ENCODE measurements at regions not wholly inside any gene's neighbourhood (a gene's known extent, or its start where the extent isn't known, plus 50 kb on each side); places are given as distances from the start of the nearest gene placed in this dataset.

- POLR2A ChIA-PET = no interaction called here
- CTCF ChIA-PET = no interaction called here
- DNase-seq (ENCODE audit: extremely low spot score) = no peak
- TF ChIP-seq L3MBTL2 (conservative IDR thresholded peaks at IDR 0.05) (no peak), CTBP1 (IDR thresholded peaks at IDR 0.05; ENCODE audit: borderline replicate concordance) (no peak), PKNOX1 (IDR thresholded peaks at IDR 0.05) (no peak), FOXA1 (IDR thresholded peaks at IDR 0.05) (no peak), ELF4 (IDR thresholded peaks at IDR 0.05) (no peak), BHLHE40 (IDR thresholded peaks at IDR 0.05; ENCODE audit: borderline replicate concordance) (no peak), FOXK2 (IDR thresholded peaks at IDR 0.05) (no peak), TARDBP (IDR thresholded peaks at IDR 0.05) (no peak), HDGF (IDR thresholded peaks at IDR 0.05; ENCODE audit: borderline replicate concordance) (no peak), ZNF384 (IDR thresholded peaks at IDR 0.05) (no peak), LEF1 (IDR thresholded peaks at IDR 0.05; ENCODE audit: borderline replicate concordance) (no peak), ARNT (IDR thresholded peaks at IDR 0.05) (no peak), FOXM1 (IDR thresholded peaks at IDR 0.05; ENCODE audit: borderline replicate concordance) (no peak), NFRKB (IDR thresholded peaks at IDR 0.05) (no peak), SP1 (IDR thresholded peaks at IDR 0.05) (no peak)
These were observed 115.1 kb upstream of the RET start for GRCh38 chr10:42961796-42962109.

- no peak for DNase-seq (ENCODE audit: extremely low spot score)
- TF ChIP-seq L3MBTL2 (conservative IDR thresholded peaks at IDR 0.05) = no peak
- POLR2A ChIA-PET = no interaction called here
- CTCF ChIA-PET = no interaction called here
These were observed 114.6 kb upstream of the RET start for GRCh38 chr10:42962110-42962901.

GRCh38 chr10:42962902-42963231 is 114.0 kb upstream of the RET start:
- TF ChIP-seq ELF4 (IDR thresholded peaks at IDR 0.05) (no peak), SP1 (IDR thresholded peaks at IDR 0.05) (no peak), HDGF (IDR thresholded peaks at IDR 0.05; ENCODE audit: borderline replicate concordance) (no peak), ZNF384 (IDR thresholded peaks at IDR 0.05) (no peak), LEF1 (IDR thresholded peaks at IDR 0.05; ENCODE audit: borderline replicate concordance) (no peak), L3MBTL2 (conservative IDR thresholded peaks at IDR 0.05) (no peak), PKNOX1 (IDR thresholded peaks at IDR 0.05) (no peak), NFRKB (IDR thresholded peaks at IDR 0.05) (no peak), FOXA1 (IDR thresholded peaks at IDR 0.05) (no peak), SUZ12 (IDR thresholded peaks at IDR 0.05) (no peak), BHLHE40 (IDR thresholded peaks at IDR 0.05; ENCODE audit: borderline replicate concordance) (no peak), CTBP1 (IDR thresholded peaks at IDR 0.05; ENCODE audit: borderline replicate concordance) (no peak), FOXM1 (IDR thresholded peaks at IDR 0.05; ENCODE audit: borderline replicate concordance) (no peak), ARNT (IDR thresholded peaks at IDR 0.05) (no peak), FOXK2 (IDR thresholded peaks at IDR 0.05) (no peak), TARDBP (IDR thresholded peaks at IDR 0.05) (no peak)
- no peak for DNase-seq (ENCODE audit: extremely low spot score)
- ChIA-PET POLR2A (no interaction called here), CTCF (no interaction called here)

- no peak for TF ChIP-seq CTBP1 (IDR thresholded peaks at IDR 0.05; ENCODE audit: borderline replicate concordance)
- TF ChIP-seq ARNT (IDR thresholded peaks at IDR 0.05) = no peak
- TF ChIP-seq L3MBTL2 (conservative IDR thresholded peaks at IDR 0.05) = no peak
- no peak for TF ChIP-seq LEF1 (IDR thresholded peaks at IDR 0.05; ENCODE audit: borderline replicate concordance)
- TF ChIP-seq FOXM1 (IDR thresholded peaks at IDR 0.05; ENCODE audit: borderline replicate concordance) = no peak
- TF ChIP-seq HDGF (IDR thresholded peaks at IDR 0.05; ENCODE audit: borderline replicate concordance) = no peak
- TF ChIP-seq ELF4 (IDR thresholded peaks at IDR 0.05) = no peak
- CTCF ChIA-PET = no interaction called here
- no peak for DNase-seq (ENCODE audit: extremely low spot score)
- POLR2A ChIA-PET = no interaction called here
These were observed 113.6 kb upstream of the RET start for GRCh38 chr10:42963312-42963711.

GRCh38 chr10:42969147-42969546 is 107.7 kb upstream of the RET start:
- TF ChIP-seq SP1 (IDR thresholded peaks at IDR 0.05) (no peak), BHLHE40 (IDR thresholded peaks at IDR 0.05; ENCODE audit: borderline replicate concordance) (no peak), ELF4 (IDR thresholded peaks at IDR 0.05) (no peak), HDGF (IDR thresholded peaks at IDR 0.05; ENCODE audit: borderline replicate concordance) (no peak), ZNF384 (IDR thresholded peaks at IDR 0.05) (no peak), ARNT (IDR thresholded peaks at IDR 0.05) (no peak), PKNOX1 (IDR thresholded peaks at IDR 0.05) (no peak), L3MBTL2 (conservative IDR thresholded peaks at IDR 0.05) (no peak), CTBP1 (IDR thresholded peaks at IDR 0.05; ENCODE audit: borderline replicate concordance) (no peak), LEF1 (IDR thresholded peaks at IDR 0.05; ENCODE audit: borderline replicate concordance) (no peak), FOXK2 (IDR thresholded peaks at IDR 0.05) (no peak), SUZ12 (IDR thresholded peaks at IDR 0.05) (no peak)
- ChIA-PET CTCF (no interaction called here), POLR2A (no interaction called here)
- DNase-seq (ENCODE audit: extremely low spot score) = no peak

GRCh38 chr10:42969909-42970308 is 107.0 kb upstream of the RET start:
- POLR2A ChIA-PET = no interaction called here
- no peak for TF ChIP-seq FOXK2 (IDR thresholded peaks at IDR 0.05)
- no peak for TF ChIP-seq ELF4 (IDR thresholded peaks at IDR 0.05)
- no peak for TF ChIP-seq FOXA1 (IDR thresholded peaks at IDR 0.05)
- TF ChIP-seq ARNT (IDR thresholded peaks at IDR 0.05) = no peak
- TF ChIP-seq SUZ12 (IDR thresholded peaks at IDR 0.05) = no peak
- TF ChIP-seq L3MBTL2 (conservative IDR thresholded peaks at IDR 0.05) = no peak
- TF ChIP-seq LEF1 (IDR thresholded peaks at IDR 0.05; ENCODE audit: borderline replicate concordance) = no peak
- TF ChIP-seq NFRKB (IDR thresholded peaks at IDR 0.05) = no peak
- TF ChIP-seq PKNOX1 (IDR thresholded peaks at IDR 0.05) = no peak
- CTCF ChIA-PET = no interaction called here
- DNase-seq (ENCODE audit: extremely low spot score) = no peak

Data from HEK293T (cell line).